Medulla oblongata (tissue), 1 donor: ENCODE measurements at regions not wholly inside any gene's neighbourhood (a gene's known extent, or its start where the extent isn't known, plus 50 kb on each side); places are given as distances from the start of the nearest gene placed in this dataset.

Experiments
- DNase-seq: peaks from one replicate; pipeline ENCODE4 v3.0.0-alpha.2; 2015; ENCODE audit errors: extremely low spot score

DNA sequence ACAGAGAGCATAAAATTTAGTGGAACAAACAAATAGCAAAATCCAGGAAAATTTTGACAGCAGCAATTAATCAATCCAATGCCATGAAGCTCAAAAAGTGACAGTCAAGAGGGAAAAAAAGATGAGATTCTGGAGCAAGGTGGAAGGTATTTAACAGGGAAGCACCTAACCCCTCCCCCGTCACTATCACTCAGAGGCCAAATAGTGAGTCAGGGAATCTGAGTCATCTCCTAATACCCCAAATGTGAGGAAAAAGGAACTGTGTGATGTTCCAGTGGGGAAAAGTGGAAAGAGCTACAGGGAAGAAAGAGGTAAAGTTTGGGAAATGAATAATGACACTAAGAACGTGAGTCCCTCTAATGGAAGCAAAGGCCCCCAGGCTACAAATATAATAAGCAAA is 113.2 kb upstream of the PHF14 start:
- no peak for DNase-seq

DNA sequence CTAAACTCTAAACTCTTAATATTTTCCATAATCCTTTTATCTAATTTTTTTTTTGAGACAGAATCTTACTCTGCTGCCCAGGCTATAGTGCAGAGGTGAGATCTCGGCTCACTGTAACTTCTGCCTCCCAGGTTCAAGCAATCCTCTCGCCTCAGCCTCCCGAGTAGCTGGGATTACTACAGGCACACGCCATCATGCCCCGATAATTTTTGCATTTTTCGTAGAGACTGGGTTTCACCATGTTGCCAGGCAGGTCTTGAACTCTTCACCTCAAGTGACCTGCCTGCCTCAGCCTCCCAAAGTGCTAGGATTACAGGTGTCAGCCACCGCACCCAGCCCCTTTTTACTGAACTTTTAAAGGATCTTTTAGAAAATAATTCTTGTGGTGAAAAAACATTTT is 110.2 kb upstream of the PHF14 start:
- no peak for DNase-seq

DNA sequence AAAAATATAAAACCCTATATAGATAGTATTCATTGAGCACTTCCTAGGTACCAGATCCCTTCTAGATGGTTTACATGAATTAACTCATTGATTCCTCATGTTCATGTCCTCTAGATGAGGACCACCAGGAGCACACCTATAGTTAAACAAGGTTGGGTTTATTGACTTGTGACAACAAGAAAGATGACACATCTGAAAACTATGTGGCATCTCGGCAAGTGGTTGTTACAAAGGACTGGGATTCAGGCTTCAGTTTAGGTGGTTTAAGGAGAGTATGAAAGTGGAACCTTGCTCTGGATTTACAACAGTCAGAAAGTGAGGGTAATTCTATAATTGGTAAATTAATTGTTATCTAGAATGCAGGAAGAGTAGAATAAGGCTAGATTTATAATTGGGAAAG is 99.0 kb upstream of the PHF14 start:
- DNase-seq: no peak

DNA sequence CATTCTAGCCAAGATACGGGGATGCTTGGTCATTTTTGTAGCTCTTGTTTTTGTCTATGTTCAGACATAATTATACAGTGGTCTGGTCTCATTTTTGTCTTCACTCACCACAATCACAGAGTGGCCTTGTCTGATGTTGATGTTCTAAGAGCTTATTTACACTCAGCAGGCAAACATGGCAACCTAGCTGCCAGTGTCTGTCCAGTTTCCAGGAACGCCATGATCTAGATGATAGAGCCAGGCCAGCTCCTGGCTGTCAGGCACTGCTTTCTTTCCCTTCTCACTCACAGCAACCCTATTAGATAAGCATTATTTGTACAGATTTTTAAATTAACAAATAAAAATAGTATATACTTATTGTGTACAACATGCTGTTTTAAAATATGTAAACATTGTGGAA is 98.6 kb upstream of the PHF14 start:
- DNase-seq: no peak

DNA sequence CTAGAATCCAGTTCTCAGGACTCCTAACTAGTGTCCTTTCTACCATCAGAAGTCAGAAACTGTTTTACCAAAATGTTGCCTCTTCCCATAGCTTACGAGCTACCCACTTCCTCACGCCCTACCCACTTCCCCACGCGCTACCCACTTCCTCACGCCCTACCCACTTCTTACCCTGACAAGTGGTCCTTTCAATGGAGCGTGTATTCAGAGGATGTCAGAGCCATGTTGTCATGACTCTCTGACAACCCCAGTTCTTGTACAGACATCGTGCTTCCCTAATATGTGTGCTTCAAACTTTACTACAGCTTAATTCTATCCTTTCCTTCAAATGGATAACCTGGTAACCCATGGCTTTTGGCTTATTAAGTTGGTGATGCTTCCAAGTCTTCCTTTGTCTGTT is 84.8 kb upstream of the PHF14 start:
- no peak for DNase-seq

DNA sequence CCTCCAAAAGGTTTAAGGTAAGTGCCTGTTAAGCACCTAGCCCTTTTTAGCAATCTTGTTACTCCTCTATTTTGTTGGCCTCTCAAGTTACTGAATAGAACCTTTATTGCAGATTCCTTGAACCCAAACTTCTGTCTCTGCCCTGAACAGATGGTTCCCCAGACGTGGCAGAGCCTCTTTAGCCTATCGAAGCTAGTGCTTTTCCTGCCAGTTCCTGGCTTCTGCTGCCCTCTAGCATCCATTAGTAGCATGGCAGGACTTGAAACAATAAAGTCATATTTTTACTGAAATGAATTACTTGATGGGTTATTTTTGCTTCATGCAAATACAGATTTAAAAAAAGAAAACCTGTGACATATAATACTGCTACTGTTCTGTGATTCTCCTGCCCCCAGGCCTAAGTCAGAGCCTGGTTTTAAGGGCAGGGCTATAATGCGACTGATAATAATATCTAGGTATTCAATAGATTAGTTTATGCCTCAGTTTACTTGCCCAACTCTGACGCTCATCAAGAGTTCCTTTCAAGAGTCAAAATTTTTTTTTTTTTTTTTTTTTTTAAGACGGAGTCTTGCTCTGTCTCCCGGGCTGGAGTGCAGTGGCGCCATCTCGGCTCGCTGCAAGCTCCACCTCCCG is 84.3 kb upstream of the PHF14 start:
- DNase-seq: peak; percentile 69

DNA sequence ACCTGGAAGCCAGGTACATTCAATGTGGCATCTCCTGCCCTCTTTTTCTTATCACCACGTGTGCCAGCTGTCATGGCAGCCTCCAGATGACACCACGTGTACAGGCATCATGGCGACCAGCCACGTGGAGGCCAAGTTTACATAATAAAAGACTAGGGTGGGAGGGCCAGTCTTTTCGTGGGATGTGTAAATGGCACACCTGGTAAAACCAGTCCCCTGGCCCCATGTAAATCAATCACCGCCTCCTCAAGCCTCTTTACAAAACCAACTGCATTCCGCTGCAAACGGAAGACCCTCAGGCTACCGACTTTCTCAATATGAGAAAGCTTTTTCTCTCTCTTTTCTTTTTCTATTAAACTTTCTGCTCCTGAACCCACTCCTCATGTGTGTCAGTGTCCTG is 65.1 kb upstream of the PHF14 start:
- DNase-seq: no peak

DNA sequence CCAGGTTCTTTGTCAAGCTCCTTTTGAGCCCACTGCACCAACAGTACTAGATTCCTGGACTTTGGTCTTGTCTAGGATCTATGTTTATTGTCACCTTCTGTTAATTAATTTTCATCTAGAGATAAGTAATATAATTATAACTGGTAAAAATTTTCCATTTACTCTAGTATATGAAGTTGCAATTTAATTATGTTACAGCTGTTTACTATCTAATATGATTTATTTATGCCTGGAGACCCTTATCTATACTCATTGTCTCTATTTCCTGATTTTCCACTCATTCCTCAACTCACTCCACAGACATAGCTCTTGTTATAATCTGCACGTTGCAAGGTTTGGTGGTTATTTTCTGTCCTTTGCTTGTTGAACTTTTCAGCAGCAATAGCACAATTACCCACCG is 63.2 kb upstream of the PHF14 start:
- no peak for DNase-seq

DNA sequence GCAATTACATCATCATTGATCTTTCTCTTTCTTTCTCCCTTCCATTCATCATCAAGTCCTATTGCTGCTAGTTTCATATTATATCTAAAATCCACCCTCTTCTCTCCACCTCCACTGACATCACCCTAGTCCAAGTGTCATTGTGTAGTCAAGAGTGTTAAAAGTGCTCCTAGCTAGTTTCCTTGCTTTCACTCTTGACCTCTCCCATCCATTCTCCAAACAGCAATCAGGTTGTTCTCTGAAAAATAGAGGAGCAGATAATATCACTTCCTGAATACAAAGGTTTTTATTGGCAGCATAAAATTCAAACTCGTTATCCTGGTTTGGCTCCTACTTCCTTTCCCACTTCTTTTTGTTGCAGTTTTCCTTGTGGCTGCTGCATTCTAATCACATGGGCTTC is 61.6 kb upstream of the PHF14 start:
- no peak for DNase-seq

DNA sequence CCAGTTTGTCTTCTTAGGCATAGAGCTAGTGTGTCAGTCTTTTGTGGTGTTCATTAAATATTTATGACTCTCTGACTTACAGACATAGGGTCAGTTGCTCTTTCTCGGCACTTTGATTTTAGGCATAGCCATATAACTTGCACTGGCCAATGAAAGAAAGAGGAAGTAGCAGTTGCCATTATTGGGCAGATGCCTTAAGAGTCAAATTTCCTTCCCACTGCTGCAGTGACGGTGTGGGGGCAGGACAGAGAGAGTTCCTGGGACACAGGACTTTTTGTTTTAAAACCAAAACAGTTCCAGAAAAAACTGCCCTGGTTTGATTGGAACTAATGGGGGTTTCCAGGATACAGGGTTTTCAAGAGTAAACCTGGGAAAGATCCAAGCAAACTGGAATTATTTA is 60.2 kb upstream of the PHF14 start:
- DNase-seq: peak; percentile 43

DNA sequence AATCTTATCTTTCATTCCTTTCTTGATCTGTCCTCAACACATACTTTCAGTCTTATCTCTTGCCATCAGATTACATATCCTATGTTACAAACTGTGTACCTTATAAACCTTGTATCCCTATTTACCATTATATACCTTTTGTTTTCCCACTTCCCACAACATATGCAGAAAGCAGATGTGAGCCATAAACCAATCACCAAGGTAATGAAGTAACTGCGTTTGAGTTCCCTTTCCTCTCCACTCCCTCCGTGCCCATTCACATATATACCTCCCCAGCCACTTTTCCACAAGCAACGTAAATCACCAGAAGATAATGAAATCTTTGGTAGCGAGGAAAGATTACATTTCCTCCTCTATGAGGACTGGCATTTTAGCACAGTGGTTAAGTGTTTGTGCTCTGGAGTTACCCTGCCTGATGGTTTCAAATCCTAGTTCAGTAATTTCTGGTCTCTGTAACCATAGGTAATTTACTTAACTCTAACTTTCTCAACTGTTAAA is 55.5 kb upstream of the PHF14 start:
- no peak for DNase-seq

DNA sequence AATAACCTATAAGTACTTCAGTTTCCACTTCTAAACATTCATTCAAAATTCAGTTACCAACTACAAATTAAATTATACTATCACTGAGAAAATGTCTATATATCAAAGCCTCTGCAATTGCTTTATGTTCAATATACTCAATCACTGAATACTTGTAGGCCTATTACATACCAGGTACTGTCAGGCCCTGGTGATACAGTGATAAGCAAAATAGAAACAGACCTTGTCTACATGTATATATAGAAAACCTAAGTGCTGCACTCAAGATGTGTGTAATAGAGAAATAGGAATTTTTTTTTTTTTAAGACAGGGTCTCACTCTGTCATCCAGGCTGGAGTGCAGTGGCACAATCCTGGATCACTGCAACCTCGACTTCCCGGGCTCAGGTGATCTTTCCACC is 53.7 kb upstream of the PHF14 start:
- DNase-seq: no peak
